Eye (tissue), 1 donor: ENCODE measurements at regions not wholly inside any gene's neighbourhood (a gene's known extent, or its start where the extent isn't known, plus 50 kb on each side); places are given as distances from the start of the nearest gene placed in this dataset.

Source experiments
- DNase-seq: peaks from one replicate; pipeline ENCODE4 v3.0.0-alpha.2; 2015

GRCh38 chr1:60984062-60984799 lies 98.1 kb upstream of the NFIA start:
- peak; percentile 61 for DNase-seq

- no peak for DNase-seq
These were observed 98.7 kb upstream of the NFIA start for GRCh38 chr1:60983701-60984061.

- DNase-seq = no peak
These were observed 99.8 kb upstream of the NFIA start for GRCh38 chr1:60982539-60982938.

- DNase-seq = no peak
These were observed 101.0 kb upstream of the NFIA start for GRCh38 chr1:60981357-60981756.

- DNase-seq = no peak
These were observed 103.7 kb upstream of the NFIA start for GRCh38 chr1:60978421-60979357.

- no peak for DNase-seq
These were observed 104.7 kb upstream of the NFIA start for GRCh38 chr1:60977661-60978060.

- DNase-seq = no peak
These were observed 107.6 kb upstream of the NFIA start for GRCh38 chr1:60974524-60975372.

GRCh38 chr1:60973668-60974067 lies 108.7 kb upstream of the NFIA start:
- DNase-seq = no peak

- no peak for DNase-seq
These were observed 109.5 kb upstream of the NFIA start for GRCh38 chr1:60972841-60973364.

- DNase-seq = no peak
These were observed 111.0 kb upstream of the NFIA start for GRCh38 chr1:60971330-60971729.

GRCh38 chr1:60969971-60970509 lies 112.3 kb upstream of the NFIA start:
- DNase-seq = peak; percentile 90

GRCh38 chr1:60965280-60965854 lies 117.0 kb upstream of the NFIA start:
- DNase-seq = no peak

GRCh38 chr1:60963167-60963940 lies 119.0 kb upstream of the NFIA start:
- no peak for DNase-seq

GRCh38 chr1:60960891-60961461 lies 121.4 kb upstream of the NFIA start:
- no peak for DNase-seq

- DNase-seq = no peak
These were observed 122.7 kb upstream of the NFIA start for GRCh38 chr1:60959701-60960100.

- no peak for DNase-seq
These were observed 124.4 kb upstream of the NFIA start for GRCh38 chr1:60958001-60958400.

- DNase-seq = no peak
These were observed 125.8 kb upstream of the NFIA start for GRCh38 chr1:60956520-60956919.

- no peak for DNase-seq
These were observed 129.7 kb upstream of the NFIA start for GRCh38 chr1:60952612-60953111.

- peak; percentile 38 for DNase-seq
These were observed 131.9 kb upstream of the NFIA start for GRCh38 chr1:60950224-60951063.

- no peak for DNase-seq
These were observed 132.5 kb upstream of the NFIA start for GRCh38 chr1:60949826-60950197.
